Spleen (tissue), 11 donors: ENCODE measurements at regions not wholly inside any gene's neighbourhood (a gene's known extent, or its start where the extent isn't known, plus 50 kb on each side); places are given as distances from the start of the nearest gene placed in this dataset.

ENCODE experiments used
- DNase-seq: peaks from one replicate; pipeline ENCODE4 v3.0.0-alpha.2; 2020
- H3K27ac ChIP-seq, 8 donors: fragments of 200-600 bp; sonication (generic) in 7 of 8; 1 replicate in 4 of 8; 2 replicates in 4 of 8; pipeline versions ENCODE4 v1.5.0 to v1.8.0; 2016 to 2021; ENCODE audit warnings: inconsistent platforms in 4 of 8, mild to moderate bottlenecking in 4 of 8, moderate library complexity in 1 of 8
- H3K27me3 ChIP-seq, 7 donors: fragments of 200-600 bp; sonication (generic) in 6 of 7; replicated peaks in 1 of 7; 1 replicate in 4 of 7; 2 replicates in 3 of 7; pipeline versions ENCODE4 v1.5.0 to v1.8.0; 2016 to 2021; ENCODE audit warnings: inconsistent platforms in 3 of 7, mild to moderate bottlenecking in 1 of 7
- H3K36me3 ChIP-seq, 6 donors: fragments of 200-600 bp; sonication (generic) in 5 of 6; 1 replicate in 4 of 6; 2 replicates in 2 of 6; pipeline versions ENCODE4 v1.5.0 to v1.8.0; 2016 to 2021; ENCODE audit warnings: inconsistent platforms in 2 of 6
- H3K4me1 ChIP-seq, 6 donors: fragments of 200-600 bp; sonication (generic) in 5 of 6; 1 replicate in 3 of 6; 2 replicates in 3 of 6; pipeline versions ENCODE4 v1.5.0 to v1.8.0; 2016 to 2021; ENCODE audit warnings: inconsistent platforms in 3 of 6
- H3K4me3 ChIP-seq, 8 donors: fragments of 200-600 bp; sonication (generic) in 7 of 8; 1 replicate in 4 of 8; 2 replicates in 4 of 8; pipeline versions ENCODE4 v1.5.0 to v1.8.0; 2016 to 2021; ENCODE audit warnings: inconsistent platforms in 4 of 8, mild to moderate bottlenecking in 4 of 8, moderate library complexity in 2 of 8
- H3K9me3 ChIP-seq, 8 donors: fragments of 200-600 bp; sonication (generic) in 7 of 8; 1 replicate in 4 of 8; 2 replicates in 4 of 8; pipeline versions ENCODE4 v1.5.0 to v1.8.0; 2016 to 2021; ENCODE audit warnings: inconsistent platforms in 4 of 8
- CTCF ChIP-seq, 11 experiments: fragments of 200-600 bp in 7 of 11; fragments of 450-650 bp in 4 of 11; sonication (generic) in 4 of 11; IDR thresholded peaks in 8 of 11; conservative IDR thresholded peaks in 3 of 11; 1 replicate in 7 of 11; 2 replicates in 4 of 11; pipeline versions ENCODE4 v1.4.0 to v1.8.0; 2016 to 2021; ENCODE audit warnings: antibody characterized with exemption in 11 of 11, inconsistent platforms in 4 of 11, mild to moderate bottlenecking in 1 of 11
- POLR2A ChIP-seq, 3 donors: fragments of 450-650 bp; IDR thresholded peaks; one replicate each; pipeline ENCODE4 v1.5.1; 2017; ENCODE audit warnings: antibody characterized with exemption in 3 of 3, mild to moderate bottlenecking in 1 of 3
- POLR2AphosphoS5 ChIP-seq, 3 donors: sonication (generic); formaldehyde crosslinking; IDR thresholded peaks; one replicate each; pipeline ENCODE4 v1.5.1; 2017; ENCODE audit warnings: antibody characterized with exemption in 3 of 3
- WGBS, 5 donors: extraction: QIAGEN DNeasy Blood & Tissue Kit in 3 of 5; methylation state at CpG; one replicate each; pipeline versions ENCODE4 v1.1.5 to v1.1.7; 2013 to 2018; 5-methylcytosine and 5-hydroxymethylcytosine counted together
- intact Hi-C: fragments of 100-400 bp; cut with DNase I; formaldehyde crosslinking; loops from one replicate; pipeline ENCODE4 v1.15.0; 2023; ENCODE audit warnings: low total_unique reads
- donor health status: healthy with polysubstance abuse.
- donor health status: DM: no; HTN: no; CAD: no; lungs with moderate emphysema.
- donor health status: DM: no; HTN: no; CAD: no.
- donor health status: Bipolar disorder and iron deficiency.
- donor health status: healthy.
- donor health status: DM: no; HTN: no; CAD: no.
- donor health status: DM: yes; HTN: yes; CAD: no.

- WGBS, 5 donors, result 57 to 73% (median 64%) methylated on average over 1 of the region's 1 CpG
- TF ChIP-seq POLR2A (IDR thresholded peaks at IDR 0.05), result no peak
- no peak for TF ChIP-seq CTCF (IDR thresholded peaks at IDR 0.05 in 8 of 11, conservative IDR thresholded peaks at IDR 0.05 in 3 of 11)
- no peak for TF ChIP-seq POLR2AphosphoS5 (IDR thresholded peaks at IDR 0.05)
- Histone ChIP-seq H3K4me3 (no peak overlapping the region), H3K9me3 (peaks cover 0 to 41% (median 16%) of the 10 kb centered on the region in 8 donors), H3K27me3 (no peaks in the 10 kb centered on the region), H3K27ac (no peak overlapping the region), H3K36me3 (no peaks in the 10 kb centered on the region), H3K4me1 (peaks cover 0 to 4% (median 0%) of the 10 kb centered on the region in 6 donors)
- intact Hi-C loops, result no loop called here
- no peak for DNase-seq
Observed at GRCh38 chr3:53965291-53965690, 73.6 kb upstream of the SELENOK start.

- 89 to 96% (median 94%) methylated on average over 10 of the region's 10 CpGs for WGBS, 5 donors
Observed at GRCh38 chr3:53957831-53958230, 66.2 kb upstream of the SELENOK start.

GRCh38 chr3:53956586-53956985, 64.9 kb upstream of the SELENOK start:
- peaks cover 0 to 7% (median 0%) of the 10 kb centered on the region in 8 donors for H3K9me3 ChIP-seq
- no peaks in the 10 kb centered on the region for H3K36me3 ChIP-seq
- peak in 1 of 3 donors; percentile 22 for TF ChIP-seq POLR2AphosphoS5 (IDR thresholded peaks at IDR 0.05)
- no peak for TF ChIP-seq CTCF (IDR thresholded peaks at IDR 0.05 in 8 of 11, conservative IDR thresholded peaks at IDR 0.05 in 3 of 11)
- H3K4me3 ChIP-seq, result no peak overlapping the region
- no peak for DNase-seq
- 72 to 84% (median 79%) methylated on average over 6 of the region's 6 CpGs for WGBS, 5 donors
- H3K4me1 ChIP-seq, result no peaks in the 10 kb centered on the region
- H3K27me3 ChIP-seq, result no peaks in the 10 kb centered on the region
- intact Hi-C loops, result no loop called here
- H3K27ac ChIP-seq, result peak overlapping the region in 3 of 8 donors; percentile 11 to 14 (median 13)

More at GRCh38 chr3:53957831-53958230, 66.2 kb upstream of the SELENOK start:
- no peak for TF ChIP-seq CTCF (IDR thresholded peaks at IDR 0.05 in 8 of 11, conservative IDR thresholded peaks at IDR 0.05 in 3 of 11)
- H3K4me3 ChIP-seq, result no peak overlapping the region
- H3K27ac ChIP-seq, result no peak overlapping the region
- no peaks in the 10 kb centered on the region for H3K4me1 ChIP-seq
- H3K27me3 ChIP-seq, result no peaks in the 10 kb centered on the region
- no peaks in the 10 kb centered on the region for H3K36me3 ChIP-seq
- peaks cover 0 to 7% (median 0%) of the 10 kb centered on the region in 8 donors for H3K9me3 ChIP-seq
- DNase-seq, result no peak
- intact Hi-C loops, result no loop called here

- Histone ChIP-seq H3K36me3 (no peaks in the 10 kb centered on the region), H3K4me3 (no peak overlapping the region), H3K27ac (no peak overlapping the region), H3K4me1 (no peaks in the 10 kb centered on the region), H3K9me3 (peaks cover 0 to 48% (median 42%) of the 10 kb centered on the region in 8 donors), H3K27me3 (no peaks in the 10 kb centered on the region)
- intact Hi-C loops, result no loop called here
- 59 to 73% (median 70%) methylated on average over 2 of the region's 2 CpGs for WGBS, 5 donors
- no peak for TF ChIP-seq CTCF (IDR thresholded peaks at IDR 0.05 in 8 of 11, conservative IDR thresholded peaks at IDR 0.05 in 3 of 11)
- DNase-seq, result no peak
Observed at GRCh38 chr3:53949541-53949940, 57.9 kb upstream of the SELENOK start.
